ENCODE measurements at regions not wholly inside any gene's neighbourhood (a gene's known extent, or its start where the extent isn't known, plus 50 kb on each side); places are given as distances from the start of the nearest gene placed in this dataset.

DNA sequence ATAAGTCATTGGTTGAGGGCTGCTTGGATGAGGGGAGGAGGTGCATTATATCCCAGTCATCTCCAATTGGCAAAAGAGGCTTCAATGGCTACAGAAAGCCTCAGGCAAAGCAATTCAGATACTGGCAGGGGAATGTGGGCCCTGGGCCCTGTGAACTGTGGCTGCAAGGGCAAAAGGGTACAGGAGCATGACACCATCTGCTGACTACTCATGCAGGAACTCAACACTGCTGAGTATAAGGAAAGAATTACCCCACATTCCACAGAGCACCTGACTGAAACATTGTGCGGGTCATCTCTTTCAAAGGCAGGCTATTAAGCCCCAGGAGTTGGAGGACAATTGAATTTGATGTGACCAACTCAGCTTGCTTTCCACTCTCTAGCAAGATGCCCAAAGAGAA lies 92.1 kb upstream of the SPTLC3 start:
- TF ChIP-seq POLR2A (IDR thresholded peaks at IDR 0.05; ENCODE audit: low read depth, low read length) (no peak), EZH2 (IDR thresholded peaks at IDR 0.05; ENCODE audit: borderline replicate concordance, low read depth, low read length, severe bottlenecking) (no peak)
- TF ChIP-seq, protein P1, sequence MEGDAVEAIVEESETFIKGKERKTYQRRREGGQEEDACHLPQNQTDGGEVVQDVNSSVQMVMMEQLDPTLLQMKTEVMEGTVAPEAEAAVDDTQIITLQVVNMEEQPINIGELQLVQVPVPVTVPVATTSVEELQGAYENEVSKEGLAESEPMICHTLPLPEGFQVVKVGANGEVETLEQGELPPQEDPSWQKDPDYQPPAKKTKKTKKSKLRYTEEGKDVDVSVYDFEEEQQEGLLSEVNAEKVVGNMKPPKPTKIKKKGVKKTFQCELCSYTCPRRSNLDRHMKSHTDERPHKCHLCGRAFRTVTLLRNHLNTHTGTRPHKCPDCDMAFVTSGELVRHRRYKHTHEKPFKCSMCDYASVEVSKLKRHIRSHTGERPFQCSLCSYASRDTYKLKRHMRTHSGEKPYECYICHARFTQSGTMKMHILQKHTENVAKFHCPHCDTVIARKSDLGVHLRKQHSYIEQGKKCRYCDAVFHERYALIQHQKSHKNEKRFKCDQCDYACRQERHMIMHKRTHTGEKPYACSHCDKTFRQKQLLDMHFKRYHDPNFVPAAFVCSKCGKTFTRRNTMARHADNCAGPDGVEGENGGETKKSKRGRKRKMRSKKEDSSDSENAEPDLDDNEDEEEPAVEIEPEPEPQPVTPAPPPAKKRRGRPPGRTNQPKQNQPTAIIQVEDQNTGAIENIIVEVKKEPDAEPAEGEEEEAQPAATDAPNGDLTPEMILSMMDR (IDR thresholded peaks at IDR 0.05; ENCODE audit: extremely low read depth in 1 of 2, insufficient read depth in 1 of 2, low read depth in 1 of 2, low read length in 2 of 2): no peak
